ENCODE measurements at regions not wholly inside any gene's neighbourhood (a gene's known extent, or its start where the extent isn't known, plus 50 kb on each side); places are given as distances from the start of the nearest gene placed in this dataset.

DNA sequence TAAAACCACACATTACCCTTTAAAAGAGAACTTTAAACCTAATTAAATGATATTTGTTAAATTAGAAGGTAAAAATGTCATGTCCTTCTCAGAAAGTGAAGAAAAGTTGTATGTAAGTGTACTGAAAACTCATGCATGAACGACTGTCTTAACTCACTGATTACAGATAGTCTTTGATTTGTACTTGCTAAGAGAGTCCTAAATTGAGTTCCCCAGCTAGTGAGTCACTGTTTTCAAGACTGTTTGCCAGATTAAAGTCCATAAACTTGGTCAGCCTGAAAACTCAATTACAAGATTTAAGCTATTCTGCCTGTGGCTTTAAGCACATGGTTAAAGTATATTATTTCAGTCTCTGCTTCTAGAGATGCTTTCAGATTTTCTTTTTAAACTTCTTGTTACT lies 124.9 kb upstream of the ZCCHC13 start:
- no peak overlapping the region for H3K27ac Mint-ChIP-seq
- DNase-seq (no peak), ATAC-seq (ENCODE audit: poor library complexity) (no peak)
- intact Hi-C loops (cut with DNase I, micrococcal nuclease): no loop called here
- no peaks in the 10 kb centered on the region for H3K27me3 Mint-ChIP-seq
- peaks cover 0 to 3% of the 10 kb centered on the region in 2 experiments for H3K9me3 ChIP-seq (ENCODE audit: control insufficient read depth in 1 of 2, insufficient read depth in 1 of 2, low read length in 2 of 2)
- peaks cover 13% of the 10 kb centered on the region for H3K36me3 Mint-ChIP-seq (ENCODE audit: low read depth)
- H3K9me3 Mint-ChIP-seq: no peaks in the 10 kb centered on the region
- TF ChIP-seq, protein P1, sequence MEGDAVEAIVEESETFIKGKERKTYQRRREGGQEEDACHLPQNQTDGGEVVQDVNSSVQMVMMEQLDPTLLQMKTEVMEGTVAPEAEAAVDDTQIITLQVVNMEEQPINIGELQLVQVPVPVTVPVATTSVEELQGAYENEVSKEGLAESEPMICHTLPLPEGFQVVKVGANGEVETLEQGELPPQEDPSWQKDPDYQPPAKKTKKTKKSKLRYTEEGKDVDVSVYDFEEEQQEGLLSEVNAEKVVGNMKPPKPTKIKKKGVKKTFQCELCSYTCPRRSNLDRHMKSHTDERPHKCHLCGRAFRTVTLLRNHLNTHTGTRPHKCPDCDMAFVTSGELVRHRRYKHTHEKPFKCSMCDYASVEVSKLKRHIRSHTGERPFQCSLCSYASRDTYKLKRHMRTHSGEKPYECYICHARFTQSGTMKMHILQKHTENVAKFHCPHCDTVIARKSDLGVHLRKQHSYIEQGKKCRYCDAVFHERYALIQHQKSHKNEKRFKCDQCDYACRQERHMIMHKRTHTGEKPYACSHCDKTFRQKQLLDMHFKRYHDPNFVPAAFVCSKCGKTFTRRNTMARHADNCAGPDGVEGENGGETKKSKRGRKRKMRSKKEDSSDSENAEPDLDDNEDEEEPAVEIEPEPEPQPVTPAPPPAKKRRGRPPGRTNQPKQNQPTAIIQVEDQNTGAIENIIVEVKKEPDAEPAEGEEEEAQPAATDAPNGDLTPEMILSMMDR (IDR thresholded peaks at IDR 0.05): no peak
- ChIA-PET POLR2A (no interaction called here), CTCF (no interaction called here)
- no peak overlapping the region for H3K4me3 Mint-ChIP-seq
- no peak overlapping the region for H3K4me3 ChIP-seq (ENCODE audit: low read length)
- no peaks in the 10 kb centered on the region for H3K4me1 Mint-ChIP-seq (ENCODE audit: low read depth)
- H3K36me3 ChIP-seq (ENCODE audit: insufficient read depth, low read length): no peaks in the 10 kb centered on the region
- H3K27ac ChIP-seq (ENCODE audit: low read depth in 1 of 2, low read length in 2 of 2): no peak overlapping the region
- no peaks in the 10 kb centered on the region for H3K4me1 ChIP-seq (ENCODE audit: insufficient read depth, low read length)
- no peaks in the 10 kb centered on the region for H3K27me3 ChIP-seq (ENCODE audit: control insufficient read depth in 1 of 2, insufficient read depth in 2 of 2, low read length in 2 of 2)

DNA sequence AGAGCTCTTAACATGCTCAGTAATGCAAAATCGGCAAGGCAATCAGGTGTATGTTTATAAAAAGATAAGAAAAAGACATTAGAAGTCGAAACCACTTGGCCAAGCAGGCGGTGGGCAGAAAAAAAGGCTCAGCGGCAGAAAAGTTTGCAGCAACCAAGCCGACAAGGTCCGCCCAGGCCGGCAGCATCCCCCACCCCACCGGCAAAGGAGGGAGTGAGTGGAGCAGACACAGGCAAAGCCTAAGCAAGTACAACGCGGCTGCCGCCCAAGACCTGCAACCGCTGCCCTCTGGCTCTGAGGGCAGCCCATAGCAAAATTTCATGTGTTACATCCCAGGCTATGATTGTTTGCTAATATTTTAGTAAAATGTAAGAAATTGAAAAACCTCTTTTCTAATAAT lies 125.4 kb upstream of the ZCCHC13 start:
- TF ChIP-seq, protein P1 (IDR thresholded peaks at IDR 0.05): no peak
- Mint-ChIP-seq H3K4me1 (ENCODE audit: low read depth) (no peaks in the 10 kb centered on the region), H3K4me3 (no peak overlapping the region), H3K9me3 (no peaks in the 10 kb centered on the region), H3K27ac (no peak overlapping the region), H3K27me3 (no peaks in the 10 kb centered on the region), H3K36me3 (ENCODE audit: low read depth) (peaks cover 13% of the 10 kb centered on the region)
- no peak overlapping the region for H3K27ac ChIP-seq (ENCODE audit: low read depth in 1 of 2, low read length in 2 of 2)
- intact Hi-C loops (cut with DNase I, micrococcal nuclease): no loop called here
- no peaks in the 10 kb centered on the region for H3K4me1 ChIP-seq (ENCODE audit: insufficient read depth, low read length)
- H3K9me3 ChIP-seq (ENCODE audit: control insufficient read depth in 1 of 2, insufficient read depth in 1 of 2, low read length in 2 of 2): peaks cover 0 to 6% of the 10 kb centered on the region in 2 experiments
- DNase-seq (no peak), ATAC-seq (ENCODE audit: poor library complexity) (no peak)
- ChIA-PET CTCF (no interaction called here), POLR2A (no interaction called here)
- no peaks in the 10 kb centered on the region for H3K27me3 ChIP-seq (ENCODE audit: control insufficient read depth in 1 of 2, insufficient read depth in 2 of 2, low read length in 2 of 2)
- H3K4me3 ChIP-seq (ENCODE audit: low read length): no peak overlapping the region
- H3K36me3 ChIP-seq (ENCODE audit: insufficient read depth, low read length): no peaks in the 10 kb centered on the region

DNA sequence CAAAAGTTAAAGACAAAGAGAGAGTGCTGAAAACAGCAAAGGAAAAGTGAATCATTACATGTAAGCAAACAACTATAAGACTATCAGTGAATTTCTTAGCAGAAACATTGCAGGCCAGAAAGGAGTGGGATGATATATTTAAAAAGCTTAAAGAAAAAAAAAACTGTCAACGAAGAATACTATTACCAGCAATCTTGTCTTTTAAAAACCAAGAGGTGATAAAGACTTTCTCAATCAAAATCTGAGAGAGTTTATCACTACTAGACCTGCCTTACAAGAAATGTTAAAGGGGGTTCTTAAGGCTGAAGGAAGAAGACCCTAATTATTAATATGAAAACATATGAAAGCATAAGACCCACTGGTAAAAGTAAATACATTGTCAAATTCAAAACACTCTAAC lies 132.5 kb upstream of the ZCCHC13 start:
- ATAC-seq (ENCODE audit: poor library complexity): no peak
- Mint-ChIP-seq H3K4me1 (ENCODE audit: low read depth) (no peaks in the 10 kb centered on the region), H3K27ac (no peak overlapping the region)

More for the DNA sequence above, 132.5 kb upstream of the ZCCHC13 start:
- no peaks in the 10 kb centered on the region for H3K27me3 Mint-ChIP-seq
- Histone ChIP-seq H3K36me3 (ENCODE audit: insufficient read depth, low read length) (no peaks in the 10 kb centered on the region), H3K4me3 (ENCODE audit: low read length) (no peak overlapping the region), H3K27ac (ENCODE audit: low read depth in 1 of 2, low read length in 2 of 2) (no peak overlapping the region), H3K27me3 (ENCODE audit: control insufficient read depth in 1 of 2, insufficient read depth in 2 of 2, low read length in 2 of 2) (no peaks in the 10 kb centered on the region), H3K9me3 (ENCODE audit: control insufficient read depth in 1 of 2, insufficient read depth in 1 of 2, low read length in 2 of 2) (peaks cover 3 to 16% of the 10 kb centered on the region in 2 experiments), H3K4me1 (ENCODE audit: insufficient read depth, low read length) (no peaks in the 10 kb centered on the region)
- POLR2A ChIA-PET: interaction anchor here (0.6 kb wide), 1 partner anchor 41 kb away, joined by 3 read pairs; no protein-coding TSS in a partner anchor
- TF ChIP-seq, protein P1 (IDR thresholded peaks at IDR 0.05): no peak
- H3K4me3 Mint-ChIP-seq: no peak overlapping the region
- CTCF ChIA-PET: no interaction called here
- no peak for DNase-seq
- H3K36me3 Mint-ChIP-seq (ENCODE audit: low read depth): peaks cover 36% of the 10 kb centered on the region
- intact Hi-C loops (cut with DNase I, micrococcal nuclease): no loop called here
- peaks cover 3% of the 10 kb centered on the region for H3K9me3 Mint-ChIP-seq
